Right atrium auricular region (tissue), 2 donors: ENCODE measurements at regions not wholly inside any gene's neighbourhood (a gene's known extent, or its start where the extent isn't known, plus 50 kb on each side); places are given as distances from the start of the nearest gene placed in this dataset.
"Not testable (repeated sequence)": the region's sequence is repeated elsewhere in the genome, so short reads cannot be mapped to it uniquely, and the experiment has no call there.

Experiments
- DNase-seq: peaks from one replicate; pipeline ENCODE4 v3.0.0-alpha.2; 2019; ENCODE audit warnings: low spot score
- H3K27ac ChIP-seq, 2 donors: fragments of 200-600 bp; sonication (generic); 1 replicate in 1 of 2; 2 replicates in 1 of 2; pipeline ENCODE4 v1.5.1; 2016 to 2019
- H3K27me3 ChIP-seq, 2 donors: fragments of 200-600 bp; sonication (generic); one replicate each; pipeline versions ENCODE4 v1.5.1 to v1.6.0; 2017 to 2019
- H3K36me3 ChIP-seq: fragments of 200-600 bp; sonication (generic); one replicate; pipeline ENCODE4 v1.5.1; 2016
- H3K4me1 ChIP-seq, 2 donors: fragments of 200-600 bp; sonication (generic); one replicate each; pipeline versions ENCODE4 v1.5.1 to v1.6.0; 2017 to 2019
- H3K4me3 ChIP-seq, 2 donors: fragments of 200-600 bp; sonication (generic); 1 replicate in 1 of 2; 2 replicates in 1 of 2; pipeline ENCODE4 v1.5.1; 2017 to 2019; ENCODE audit warnings: mild to moderate bottlenecking in 1 of 2, moderate library complexity in 1 of 2
- H3K9me3 ChIP-seq, 2 donors: fragments of 200-600 bp; sonication (generic); one replicate each; pipeline ENCODE4 v1.5.1; 2019
- CTCF ChIP-seq, 2 donors: fragments of 200-600 bp; sonication (generic); IDR thresholded peaks; one replicate each; pipeline ENCODE4 v1.5.1; 2019; ENCODE audit warnings: antibody characterized with exemption in 2 of 2

- Histone ChIP-seq H3K4me1 (no peaks in the 10 kb centered on the region), H3K4me3 (no peak overlapping the region), H3K27me3 (no peaks in the 10 kb centered on the region), H3K9me3 (no peaks in the 10 kb centered on the region), H3K27ac (no peak overlapping the region), H3K36me3 (no peaks in the 10 kb centered on the region)
- peak; percentile 33 to 63 for TF ChIP-seq CTCF (IDR thresholded peaks at IDR 0.05)
- no peak for DNase-seq
These were observed 201.0 kb upstream of the RXFP2 start for GRCh38 chr13:31538067-31539042.

- Histone ChIP-seq H3K4me1 (no peaks in the 10 kb centered on the region), H3K27ac (no peak overlapping the region), H3K9me3 (no peaks in the 10 kb centered on the region), H3K27me3 (no peaks in the 10 kb centered on the region), H3K36me3 (no peaks in the 10 kb centered on the region), H3K4me3 (no peak overlapping the region)
- DNase-seq: no peak
- no peak for TF ChIP-seq CTCF (IDR thresholded peaks at IDR 0.05)
These were observed 199.0 kb upstream of the RXFP2 start for GRCh38 chr13:31540281-31540680.

GRCh38 chr13:31543190-31543589 is 196.1 kb upstream of the RXFP2 start:
- no peak overlapping the region for H3K4me3 ChIP-seq
- no peak overlapping the region for H3K27ac ChIP-seq
- no peak for DNase-seq
- H3K36me3 ChIP-seq: no peaks in the 10 kb centered on the region
- no peaks in the 10 kb centered on the region for H3K27me3 ChIP-seq
- no peaks in the 10 kb centered on the region for H3K9me3 ChIP-seq
- TF ChIP-seq CTCF (IDR thresholded peaks at IDR 0.05): no peak
- H3K4me1 ChIP-seq: no peaks in the 10 kb centered on the region

- Histone ChIP-seq H3K27me3 (no peaks in the 10 kb centered on the region), H3K4me3 (no peak overlapping the region)
These were observed 193.7 kb upstream of the RXFP2 start for GRCh38 chr13:31545616-31546015.

GRCh38 chr13:31556376-31556775 is 182.9 kb upstream of the RXFP2 start:
- no peak for DNase-seq
- H3K36me3 ChIP-seq: no peaks in the 10 kb centered on the region
- no peak for TF ChIP-seq CTCF (IDR thresholded peaks at IDR 0.05)

More at GRCh38 chr13:31545616-31546015, 193.7 kb upstream of the RXFP2 start:
- no peak for DNase-seq
- no peaks in the 10 kb centered on the region for H3K4me1 ChIP-seq
- H3K36me3 ChIP-seq: no peaks in the 10 kb centered on the region
- no peaks in the 10 kb centered on the region for H3K9me3 ChIP-seq
- H3K27ac ChIP-seq: no peak overlapping the region
- no peak for TF ChIP-seq CTCF (IDR thresholded peaks at IDR 0.05)

GRCh38 chr13:31584221-31584620 is 155.1 kb upstream of the RXFP2 start:
- DNase-seq, H3K9me3 ChIP-seq, H3K36me3 ChIP-seq, H3K27ac ChIP-seq, H3K4me1 ChIP-seq, H3K27me3 ChIP-seq, H3K4me3 ChIP-seq: not testable (repeated sequence)

More at GRCh38 chr13:31556376-31556775, 182.9 kb upstream of the RXFP2 start:
- Histone ChIP-seq H3K4me3 (no peak overlapping the region), H3K27me3 (no peaks in the 10 kb centered on the region), H3K27ac (no peak overlapping the region), H3K4me1 (no peaks in the 10 kb centered on the region), H3K9me3 (no peaks in the 10 kb centered on the region)
